HG02623 (cell line): ENCODE measurements at regions not wholly inside any gene's neighbourhood (a gene's known extent, or its start where the extent isn't known, plus 50 kb on each side); places are given as distances from the start of the nearest gene placed in this dataset.

Experiments used
- ATAC-seq: cut with Tn5 transposase; IDR thresholded peaks from one replicate; pipeline ENCODE4 v1.9.1; 2021; ENCODE audit warnings: moderate library complexity; ENCODE audit not compliant: unreplicated experiment

DNA sequence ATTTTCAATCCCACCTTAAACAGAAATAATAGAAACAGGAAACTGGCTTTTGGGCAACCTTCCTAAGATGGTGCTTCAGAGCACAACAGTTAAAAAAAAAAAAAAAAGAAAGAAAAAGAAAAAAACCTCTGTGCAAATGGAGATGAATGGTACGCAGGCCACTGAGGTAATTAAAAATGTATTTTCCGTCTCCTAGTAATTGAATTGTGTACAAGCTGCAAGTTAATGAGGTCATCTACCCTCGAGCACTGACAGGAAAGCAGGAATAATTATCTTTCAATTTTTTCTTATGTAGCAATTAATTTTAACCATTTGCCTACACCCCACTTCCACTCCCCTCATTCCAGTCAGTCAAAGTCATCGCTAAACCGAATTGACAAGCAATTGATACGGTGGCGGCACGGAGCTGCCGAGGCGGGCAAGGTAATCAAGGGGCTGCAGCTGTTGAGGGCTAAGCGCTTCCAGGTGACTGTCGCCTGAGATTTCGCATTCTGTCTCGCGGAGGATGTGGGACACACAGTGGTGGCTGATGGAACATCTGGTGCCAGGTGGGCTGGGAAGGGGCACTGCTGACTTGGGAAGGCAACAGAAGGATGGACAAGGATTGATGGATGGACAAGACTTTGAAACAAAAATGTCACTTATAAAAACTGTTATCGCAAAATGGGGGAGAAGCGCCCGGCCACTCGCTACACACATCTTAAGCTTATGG lies 109.4 kb downstream of the RCN1 start:
- ATAC-seq = no peak

DNA sequence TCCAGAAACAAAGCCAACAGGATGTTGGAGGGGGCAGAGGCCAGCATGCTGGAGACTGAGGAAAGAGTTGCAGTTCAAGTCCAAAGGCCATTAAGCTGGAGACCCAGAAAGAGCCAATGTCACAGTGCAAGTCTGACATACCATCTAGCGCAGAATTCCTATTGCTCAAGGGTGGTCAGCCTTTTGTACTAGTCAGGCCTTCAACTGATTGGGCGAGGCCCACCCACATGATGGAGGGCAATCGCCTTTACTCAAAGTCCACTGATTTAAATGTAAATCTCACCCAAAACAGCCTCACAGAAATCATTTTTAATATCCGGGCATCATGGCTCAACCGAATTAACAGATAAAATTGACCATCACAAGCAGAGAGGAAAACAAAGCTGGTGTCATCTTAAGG lies 113.9 kb downstream of the RCN1 start:
- no peak for ATAC-seq

GRCh38 chr11:32210556-32210955 lies 119.7 kb downstream of the RCN1 start:
- no peak for ATAC-seq

- ATAC-seq = no peak
Observed at GRCh38 chr11:32213223-32213622, 122.3 kb downstream of the RCN1 start.

DNA sequence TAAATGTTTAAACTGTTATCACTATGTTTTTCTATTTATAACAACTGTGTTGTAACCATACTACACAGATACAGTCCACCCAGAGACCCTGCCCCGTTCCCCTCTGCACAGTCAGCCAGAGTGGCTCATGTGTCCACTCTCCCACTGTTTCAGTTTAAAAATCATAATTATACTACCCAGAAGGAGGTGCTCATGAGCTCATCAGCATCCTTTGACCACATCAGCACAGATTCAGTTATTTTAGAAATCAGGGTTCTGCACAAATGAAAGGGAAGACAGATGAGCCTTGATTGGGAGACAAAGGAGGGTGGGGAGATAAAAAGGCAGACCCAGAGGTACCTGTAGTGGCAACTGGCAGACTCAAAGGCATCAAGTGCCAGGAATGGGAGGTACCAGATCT lies 124.3 kb downstream of the RCN1 start:
- ATAC-seq = no peak

GRCh38 chr11:32216749-32217148 lies 125.9 kb downstream of the RCN1 start:
- no peak for ATAC-seq

DNA sequence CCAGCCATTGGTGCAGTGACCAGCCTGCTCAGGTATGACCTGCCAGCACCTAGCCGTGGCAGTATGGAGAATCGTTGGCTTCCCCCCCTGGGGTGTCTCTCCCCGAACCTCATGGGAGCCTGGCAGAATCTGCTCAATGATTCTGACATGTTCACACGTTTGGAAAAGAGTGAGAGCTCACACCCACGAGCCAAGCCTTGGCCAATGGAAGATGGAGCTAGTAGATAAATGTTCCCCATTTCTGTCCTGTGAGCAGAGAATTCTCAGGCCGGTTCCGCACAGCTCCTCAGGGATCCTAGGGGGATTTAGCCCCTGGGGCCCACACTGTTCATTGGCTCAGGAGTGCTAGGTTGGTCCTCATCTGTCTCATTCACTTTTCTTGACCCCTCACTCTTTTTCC lies 128.4 kb downstream of the RCN1 start:
- ATAC-seq = no peak

DNA sequence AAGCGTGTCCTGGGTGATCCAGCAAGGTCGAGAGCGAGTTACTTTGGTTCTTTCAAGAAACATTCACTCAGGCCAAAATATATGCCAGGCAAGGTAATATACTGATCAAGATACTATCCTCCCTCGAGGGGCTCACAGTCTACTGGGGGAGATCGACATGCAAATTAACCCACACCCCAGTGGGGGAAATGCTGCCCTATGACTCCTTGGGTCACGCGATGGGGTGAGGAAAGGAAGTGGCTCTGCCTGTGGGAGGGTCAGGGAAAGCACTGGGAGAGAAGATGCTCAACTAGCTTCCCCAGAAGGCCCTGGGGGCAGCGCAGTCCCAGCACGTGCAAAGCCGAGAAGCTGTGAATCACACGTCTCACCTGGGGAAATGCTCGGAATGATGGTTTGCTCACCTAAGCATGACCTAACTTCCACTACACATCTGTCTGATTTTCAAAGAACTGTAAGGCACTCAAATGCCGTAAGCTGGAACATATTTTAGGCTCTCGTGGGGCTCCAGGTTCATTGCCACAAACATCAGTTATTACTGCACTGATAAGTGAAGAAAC lies 130.7 kb downstream of the RCN1 start:
- no peak for ATAC-seq

DNA sequence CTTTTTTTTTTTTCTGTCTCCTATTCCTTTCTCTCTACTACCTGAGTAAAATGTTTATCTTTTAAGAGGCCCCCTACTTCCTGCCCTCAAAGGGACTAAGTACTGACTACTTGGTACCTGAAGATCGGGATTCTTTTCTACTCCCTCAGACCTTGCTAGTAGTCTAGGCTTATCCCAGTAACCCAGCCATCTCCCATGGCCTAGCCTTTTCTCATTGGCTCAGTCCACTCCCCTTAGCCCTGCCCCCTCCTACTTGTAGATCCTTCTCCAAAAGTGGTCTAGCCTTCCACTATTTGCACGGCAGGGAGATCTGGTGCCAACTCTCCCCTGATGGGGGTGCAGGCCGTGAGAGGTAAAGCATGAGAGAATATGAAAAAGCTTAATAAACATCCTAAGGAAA lies 133.7 kb downstream of the RCN1 start:
- no peak for ATAC-seq

GRCh38 chr11:32225571-32226285 lies 134.9 kb downstream of the RCN1 start:
- no peak for ATAC-seq

GRCh38 chr11:32226480-32226879 lies 135.6 kb downstream of the RCN1 start:
- no peak for ATAC-seq

- ATAC-seq = no peak
Observed at GRCh38 chr11:32229576-32230240, 138.8 kb downstream of the RCN1 start.

DNA sequence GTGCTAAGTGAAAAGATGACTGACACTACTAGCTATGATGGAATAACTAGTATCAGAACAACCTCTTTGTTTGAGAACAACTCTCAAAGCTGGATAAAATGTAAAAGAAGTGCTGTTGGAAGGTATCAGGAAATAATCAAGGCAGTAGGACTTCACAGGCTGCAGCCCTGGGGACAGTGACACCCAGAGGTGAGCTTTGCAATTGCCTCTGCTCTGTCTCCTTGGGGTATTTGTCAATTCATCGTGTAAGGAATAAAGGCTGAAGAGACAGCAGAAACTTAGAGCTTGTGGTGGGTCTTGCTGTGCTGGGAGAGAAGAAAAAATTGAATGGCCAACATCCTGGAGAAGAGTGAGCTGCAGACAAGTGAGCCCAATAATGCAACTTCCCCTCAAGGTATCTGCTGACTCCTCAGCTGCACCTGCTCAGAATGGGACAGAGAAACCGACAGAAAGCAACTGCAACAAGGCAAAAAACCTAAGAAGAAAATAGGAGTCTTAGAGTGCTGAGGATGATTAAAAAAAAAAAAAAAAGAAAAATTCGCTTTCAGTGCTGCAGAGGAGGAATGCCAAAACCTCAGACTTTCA lies 141.1 kb downstream of the RCN1 start:
- peak; percentile 75 for ATAC-seq

DNA sequence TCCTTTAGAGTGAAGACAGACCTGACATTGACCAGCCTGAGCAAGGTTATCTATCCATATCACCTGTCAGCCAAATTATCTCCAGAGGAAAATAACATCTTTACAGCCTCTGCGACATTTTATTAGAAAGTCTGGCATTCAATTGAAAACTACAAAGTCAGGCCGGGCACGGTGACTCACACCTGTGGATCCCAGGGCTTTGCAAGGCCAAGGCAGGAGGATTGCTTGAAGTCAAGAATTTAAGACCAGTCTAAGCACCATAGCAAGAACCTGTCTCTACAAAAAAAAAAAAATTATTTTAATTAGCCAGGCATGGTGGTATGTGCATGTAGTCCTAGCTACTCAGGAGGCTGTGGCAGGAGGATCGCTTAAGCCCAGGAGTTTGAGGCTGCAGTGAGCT lies 141.6 kb downstream of the RCN1 start:
- ATAC-seq = no peak

- ATAC-seq = no peak
Observed at GRCh38 chr11:32233276-32233675, 142.4 kb downstream of the RCN1 start.

DNA sequence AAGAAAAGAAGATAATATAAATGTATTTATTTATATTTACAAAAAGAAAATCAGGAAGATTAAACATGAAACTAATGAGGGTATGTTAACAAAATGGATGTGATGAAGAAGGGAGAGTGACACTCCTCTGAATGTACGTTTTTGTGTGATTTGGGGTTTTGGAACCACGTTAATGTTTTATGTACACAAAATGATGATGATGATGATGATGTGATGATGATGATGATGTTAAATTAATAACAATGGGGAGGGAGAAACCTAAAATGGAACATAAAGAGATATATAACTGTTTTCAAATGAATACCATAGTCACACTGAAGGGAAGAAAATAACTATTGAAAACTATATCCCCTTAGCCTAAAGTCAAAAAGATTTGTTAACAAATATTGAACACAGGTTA lies 143.1 kb downstream of the RCN1 start:
- ATAC-seq = no peak

- ATAC-seq = no peak
Observed at GRCh38 chr11:32244453-32244852, 153.6 kb downstream of the RCN1 start.

- no peak for ATAC-seq
Observed at GRCh38 chr11:32253706-32254105, 162.8 kb downstream of the RCN1 start.

- ATAC-seq = no peak
Observed at GRCh38 chr11:32255841-32256240, 165.0 kb downstream of the RCN1 start.

DNA sequence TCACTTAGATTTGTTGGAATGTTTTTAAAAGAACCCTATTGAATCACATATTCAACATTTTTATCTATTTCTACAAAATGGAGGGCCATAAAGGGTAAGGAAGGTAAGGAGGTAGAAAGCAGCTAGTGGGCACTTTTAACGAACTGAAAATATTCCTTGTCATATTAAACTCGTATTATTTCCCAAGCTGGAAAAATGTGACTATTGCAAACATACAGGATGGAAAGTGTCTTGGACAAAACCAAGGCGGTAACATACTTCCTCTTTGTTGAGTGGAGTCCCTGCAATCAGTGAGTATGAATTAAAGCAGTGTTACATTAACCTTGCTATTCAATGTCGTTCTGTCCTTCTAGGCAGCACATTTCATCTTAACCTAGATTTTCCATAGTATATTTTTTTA lies 165.6 kb downstream of the RCN1 start:
- ATAC-seq = no peak

DNA sequence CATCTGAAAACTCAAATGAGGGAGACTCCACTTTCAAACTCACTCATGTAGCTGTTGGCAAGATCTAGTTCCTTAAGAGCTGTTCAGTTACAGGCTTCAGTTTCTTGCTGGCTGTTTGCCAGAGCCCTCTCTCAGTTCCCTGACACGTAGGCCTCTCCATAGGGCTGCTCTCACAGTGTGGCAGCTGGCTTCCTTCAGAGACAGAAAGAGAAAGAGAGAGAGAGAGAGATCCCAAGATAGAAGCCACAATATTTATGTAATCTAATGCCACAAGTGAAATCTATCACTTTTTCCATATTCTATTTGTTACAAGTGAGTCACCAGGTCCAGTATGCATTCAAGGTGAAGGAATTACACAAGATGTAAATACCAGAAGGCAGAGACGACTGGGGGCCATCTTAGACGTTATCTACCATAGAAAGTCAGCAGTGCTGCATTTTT lies 168.8 kb downstream of the RCN1 start:
- peak; percentile 97 for ATAC-seq
